Retina (tissue), 1 donor: ENCODE measurements at regions not wholly inside any gene's neighbourhood (a gene's known extent, or its start where the extent isn't known, plus 50 kb on each side); places are given as distances from the start of the nearest gene placed in this dataset.

Source experiments
- DNase-seq: peaks from one replicate; pipeline ENCODE4 v3.0.0-alpha.2; 2016

GRCh38 chr2:226143091-226143490 lies 656.5 kb downstream of the IRS1 start:
- no peak for DNase-seq

- no peak for DNase-seq
Measured at GRCh38 chr2:226142463-226142862, 657.2 kb downstream of the IRS1 start.

DNA sequence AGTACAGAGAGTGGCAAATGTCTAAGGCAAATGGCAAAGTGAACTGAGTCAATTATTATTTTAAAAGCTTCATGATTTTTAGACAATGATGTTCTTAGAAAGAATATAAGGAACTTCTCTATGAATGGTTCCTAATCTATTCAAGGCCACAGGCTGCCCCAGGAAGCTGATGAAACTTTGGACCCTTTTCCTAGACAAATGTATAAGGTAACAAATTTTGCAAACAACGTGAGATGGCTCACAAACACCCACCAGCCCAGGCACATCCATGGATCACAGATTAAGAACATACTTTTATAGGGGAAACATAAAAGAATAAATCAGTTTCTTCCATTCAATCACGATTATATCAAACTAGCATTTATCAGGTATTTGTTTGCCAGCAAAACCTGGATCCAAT lies 659.0 kb downstream of the IRS1 start:
- no peak for DNase-seq

DNA sequence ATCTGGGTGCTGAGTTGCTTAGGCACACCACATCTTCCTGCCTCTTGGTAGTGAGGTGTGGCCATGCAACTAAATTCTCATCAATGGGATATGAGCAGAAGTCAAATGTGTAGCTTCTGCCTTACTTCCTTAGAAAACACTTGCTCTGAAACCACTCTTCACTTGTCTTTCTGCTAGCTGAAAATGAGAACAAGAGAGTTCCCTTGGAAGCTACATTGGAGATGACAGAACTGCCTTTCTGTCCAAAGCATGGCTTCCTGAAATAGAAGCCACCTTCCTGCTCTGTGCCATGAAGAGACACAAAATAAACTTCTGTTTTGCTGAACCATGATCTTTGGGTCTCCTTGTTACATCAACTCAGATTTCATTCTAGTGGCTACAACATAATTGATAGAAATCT lies 659.9 kb downstream of the IRS1 start:
- DNase-seq, result no peak

GRCh38 chr2:226137201-226137811 lies 662.3 kb downstream of the IRS1 start:
- no peak for DNase-seq

DNA sequence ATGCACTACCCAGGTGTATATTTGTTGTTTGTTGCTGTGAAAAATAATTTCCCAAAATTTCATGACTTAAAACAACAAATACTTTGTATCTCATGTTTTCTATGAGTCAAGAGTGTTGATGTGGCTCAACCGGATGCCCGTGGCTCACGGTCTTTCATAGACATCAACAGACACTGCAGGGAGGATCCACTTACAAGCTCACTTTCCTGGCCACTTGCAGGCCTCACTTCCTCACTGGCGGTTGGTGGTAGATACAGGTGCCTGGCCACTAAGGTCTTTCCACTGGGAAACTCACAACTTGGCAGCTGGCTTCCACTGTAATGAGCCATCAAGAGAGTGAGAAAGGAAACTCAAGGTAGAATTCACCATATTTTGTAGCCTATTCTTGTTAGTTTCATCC lies 662.9 kb downstream of the IRS1 start:
- no peak for DNase-seq

- DNase-seq, result no peak
Measured at GRCh38 chr2:226135861-226136548, 663.6 kb downstream of the IRS1 start.

DNA sequence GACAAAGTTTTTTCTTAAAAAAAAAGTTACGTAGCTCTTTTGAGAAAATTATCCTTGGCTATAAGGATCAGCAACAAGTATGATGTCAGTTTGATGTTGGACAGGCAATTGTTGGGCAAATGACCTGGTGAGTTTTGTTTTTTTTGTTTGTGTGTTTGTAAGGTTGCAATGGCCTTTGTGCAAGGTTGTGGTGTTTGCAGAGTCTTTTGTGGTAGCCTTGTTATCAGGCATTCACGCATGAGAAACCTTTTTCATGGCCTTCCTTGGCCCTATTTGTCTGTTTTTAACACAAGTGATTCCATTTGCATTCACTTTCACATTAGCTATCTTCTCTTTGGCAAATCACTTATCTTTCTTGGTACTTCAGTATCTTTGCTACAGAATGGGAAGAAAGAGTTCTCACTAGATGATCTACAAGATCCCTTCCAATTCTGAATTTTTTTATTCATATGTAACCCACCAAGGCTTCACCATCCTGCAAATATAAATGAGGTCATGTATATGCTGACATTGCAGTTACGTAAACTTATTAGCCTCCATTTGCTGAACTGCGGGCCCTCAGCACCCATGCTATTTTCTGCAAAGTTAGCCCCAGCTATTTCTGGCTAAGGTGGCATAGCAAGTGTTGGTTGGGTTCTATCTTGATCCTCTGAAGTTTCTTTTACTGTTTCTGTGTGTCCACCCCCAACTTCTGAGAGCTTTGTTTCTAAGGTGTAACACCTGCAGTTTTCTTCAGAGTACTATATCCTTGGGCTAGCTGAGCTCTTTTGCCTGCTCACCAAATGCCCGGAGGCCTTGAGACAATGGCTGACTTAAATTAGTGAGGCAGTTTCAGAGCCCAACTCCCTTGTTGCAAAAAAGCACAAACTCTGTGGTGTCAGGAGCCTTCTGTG lies 667.1 kb downstream of the IRS1 start:
- no peak for DNase-seq

DNA sequence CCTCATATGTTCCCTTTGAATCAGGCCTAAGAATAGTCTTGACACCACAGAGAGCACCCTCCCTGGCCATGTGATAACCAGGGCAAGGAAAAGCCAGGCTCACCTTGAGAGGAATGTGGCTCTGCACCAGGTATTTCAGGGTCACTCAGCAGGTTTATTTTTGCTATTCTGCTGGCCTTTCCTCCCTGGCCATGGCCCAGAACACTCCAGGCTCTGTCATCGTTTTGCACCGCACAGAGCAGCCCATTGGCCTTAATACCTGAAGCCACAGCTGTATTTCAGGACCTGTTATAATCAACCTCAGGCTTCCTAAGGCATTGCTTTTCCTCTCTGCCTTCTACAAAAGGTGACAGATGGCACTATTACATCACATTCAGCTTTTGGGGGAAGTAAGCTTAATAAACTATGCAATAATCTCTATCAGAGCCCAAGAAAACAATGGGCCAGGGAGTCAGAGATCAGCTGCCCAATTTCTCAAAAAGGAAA lies 668.3 kb downstream of the IRS1 start:
- DNase-seq, result no peak

DNA sequence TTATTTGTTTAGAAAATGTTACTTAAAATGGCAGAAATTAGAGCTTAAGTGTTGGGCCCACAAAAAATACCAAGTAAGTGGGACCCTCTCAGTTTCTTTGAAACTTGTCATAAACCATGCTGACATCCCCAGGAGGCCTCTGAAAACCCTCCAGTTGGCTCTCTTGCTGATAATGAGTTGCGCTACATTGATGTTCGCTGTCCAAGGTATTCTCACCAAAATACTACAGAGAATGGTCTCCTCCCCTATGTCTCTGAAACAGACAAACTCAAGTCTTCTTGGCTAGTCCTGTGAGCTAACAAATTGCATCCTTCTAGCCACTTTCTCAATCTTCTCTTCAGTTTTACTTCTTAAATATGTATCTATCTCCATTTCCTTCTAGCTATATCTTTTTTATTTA lies 669.4 kb downstream of the IRS1 start:
- no peak for DNase-seq

GRCh38 chr2:226127682-226128081 lies 671.9 kb downstream of the IRS1 start:
- DNase-seq, result no peak

GRCh38 chr2:226126104-226126503 lies 673.5 kb downstream of the IRS1 start:
- DNase-seq, result no peak

- DNase-seq, result no peak
Measured at GRCh38 chr2:226125176-226125883, 674.3 kb downstream of the IRS1 start.

GRCh38 chr2:226124548-226125011 lies 675.0 kb downstream of the IRS1 start:
- DNase-seq, result no peak

GRCh38 chr2:226123300-226123699 lies 676.3 kb downstream of the IRS1 start:
- no peak for DNase-seq

- no peak for DNase-seq
Measured at GRCh38 chr2:226122041-226122440, 677.6 kb downstream of the IRS1 start.

DNA sequence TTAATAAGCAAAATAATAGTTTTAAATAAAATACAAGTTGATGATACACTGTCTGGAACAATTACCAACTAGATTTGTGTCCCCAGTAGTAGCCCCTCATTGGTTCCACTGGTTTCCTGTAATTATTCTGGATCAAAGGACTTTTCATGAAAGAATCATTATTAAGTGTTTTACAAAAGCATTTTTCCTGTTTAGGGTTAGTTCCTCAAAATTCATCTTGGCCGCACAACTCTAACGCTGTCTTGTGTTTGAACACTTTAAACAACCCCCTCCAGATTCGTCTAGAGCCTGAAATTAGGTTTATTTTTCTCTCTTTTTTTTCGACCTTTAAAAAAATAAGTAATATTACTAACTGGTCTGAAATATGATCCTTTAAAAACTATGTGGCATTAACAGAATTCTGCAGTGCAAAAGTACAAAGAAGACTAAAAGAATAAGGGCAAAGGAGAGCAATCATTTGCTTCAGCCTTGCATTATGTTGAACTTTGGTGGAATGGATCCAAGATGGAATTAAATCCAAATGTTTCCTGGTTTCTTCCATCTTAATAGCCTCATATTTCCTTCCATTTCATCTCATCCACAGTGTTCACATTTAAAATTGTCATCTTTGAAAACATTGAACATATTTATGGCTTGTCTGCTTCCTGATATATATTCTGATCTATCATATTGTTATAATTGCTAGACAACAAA lies 678.4 kb downstream of the IRS1 start:
- no peak for DNase-seq

DNA sequence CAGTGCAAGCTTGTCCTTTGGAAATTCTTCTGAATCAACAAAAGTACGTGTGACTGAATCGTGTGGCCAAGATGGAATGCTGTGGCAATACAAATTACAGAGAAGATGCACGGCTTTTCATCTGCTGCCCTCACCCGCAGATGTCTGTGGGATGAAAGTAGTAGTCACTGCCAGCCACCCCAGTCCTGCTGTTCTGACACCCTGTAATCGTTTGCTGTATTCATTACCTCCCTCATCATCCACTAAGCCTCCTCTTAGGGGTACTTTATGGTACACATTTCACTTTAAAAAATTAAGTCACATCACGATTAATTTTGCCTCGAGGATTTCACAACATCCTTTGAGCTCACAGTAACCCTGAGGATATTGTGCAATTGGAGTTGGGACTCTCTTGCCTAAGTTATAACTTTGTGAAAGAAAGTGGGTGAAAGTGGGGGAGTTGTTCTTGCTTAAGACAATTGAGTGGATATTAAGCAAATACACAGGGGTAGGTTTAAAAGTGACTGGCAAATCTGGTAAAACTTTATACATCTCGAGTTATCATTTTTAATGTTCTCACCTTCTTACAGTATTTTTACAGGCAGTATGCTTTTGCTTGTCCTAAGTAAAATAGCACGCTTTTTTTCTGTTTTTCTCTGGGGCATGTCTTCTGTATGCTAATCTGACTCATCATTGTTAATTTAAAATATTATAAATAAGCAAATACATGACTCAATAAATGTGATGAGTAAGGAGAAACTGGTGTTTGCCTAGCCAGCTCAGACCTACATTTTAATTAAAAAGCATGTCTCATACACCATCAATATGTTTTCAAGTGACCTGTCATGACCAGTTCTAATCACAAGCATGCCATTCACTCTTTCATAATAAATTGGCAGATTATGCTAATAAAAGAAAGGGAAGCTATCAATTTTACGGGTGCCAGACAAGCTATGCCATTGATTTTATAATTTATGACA lies 680.9 kb downstream of the IRS1 start:
- DNase-seq, result no peak

GRCh38 chr2:226117510-226118065 lies 682.0 kb downstream of the IRS1 start:
- no peak for DNase-seq

- no peak for DNase-seq
Measured at GRCh38 chr2:226116346-226116745, 683.3 kb downstream of the IRS1 start.

DNA sequence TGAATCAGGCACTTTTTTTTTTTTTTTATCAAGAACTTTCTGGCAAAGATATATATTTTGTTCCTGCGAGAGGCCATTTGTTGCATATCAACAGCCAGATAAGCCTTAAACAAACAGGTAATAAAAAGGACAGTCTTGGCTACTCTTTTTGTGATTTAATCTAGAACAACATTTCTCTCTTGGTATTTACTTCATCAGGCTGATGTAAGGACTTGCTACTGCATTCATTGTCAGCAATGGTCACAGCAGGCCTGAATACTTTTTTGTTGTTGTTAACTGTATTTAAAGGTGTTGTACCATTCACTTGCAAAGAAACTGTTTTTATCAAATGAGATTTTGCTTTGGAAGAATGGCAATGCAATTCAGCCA lies 683.8 kb downstream of the IRS1 start:
- no peak for DNase-seq
